GM12878 (cell line): ENCODE measurements at regions not wholly inside any gene's neighbourhood (a gene's known extent, or its start where the extent isn't known, plus 50 kb on each side); places are given as distances from the start of the nearest gene placed in this dataset.

Experiments used
- ATAC-seq: fragments of 200-7000 bp; cut with Tn5 transposase; 3 replicates; pipeline ENCODE4 v1.9.1; 2020; ENCODE audit warnings: mild to moderate bottlenecking, moderate library complexity
- BruUV-seq: library from RNA; stranded (reverse); fragments of 400-500 nt; replicated peaks from 2 replicates; lab custom pipeline; 2021; lab: Mats Ljungman, UMichigan
- CTCF ChIA-PET: fragments of 300-600 bp; sonication (Branson Sonifier 250); formaldehyde crosslinking; extraction: SDS; loops from one replicate; lab custom pipeline; 2021; ENCODE audit warnings: inconsistent platforms; lab: Yijun Ruan, JAX
- POLR2A ChIA-PET: fragments of 350-600 bp; formaldehyde crosslinking; extraction: SDS; loops from one replicate; lab custom pipeline; 2021; ENCODE audit warnings: inconsistent platforms; lab: Charles Lee
- RAD21 ChIA-PET: fragments of 300-600 bp; sonication (Branson Sonifier 250); formaldehyde crosslinking; loops from one replicate; lab custom pipeline; 2023; ENCODE audit warnings: antibody characterized with exemption; ENCODE audit not compliant: unreplicated experiment; lab: Charles Lee
- SMC1A ChIA-PET: fragments of 300-600 bp; sonication (Branson Sonifier 250); formaldehyde crosslinking; loops from one replicate; lab custom pipeline; 2023; ENCODE audit not compliant: unreplicated experiment, uncharacterized antibody; lab: Charles Lee
- DNase-seq: peaks from one replicate; pipeline ENCODE4 v3.0.0-alpha.2; 2011; ENCODE audit warnings: low read depth, low spot score
- FAIRE-seq: peaks from 3 replicates; lab custom pipeline; 2011; peaks lifted over from hg19 to GRCh38; lab: Jason Lieb, UNC
- H2AFZ ChIP-seq: 2 replicates; pipeline ENCODE4 v1.6.0; 2011; ENCODE audit warnings: low read depth, low read length, control low read depth; ENCODE audit not compliant: control insufficient read depth
- H3K27ac ChIP-seq: 2 replicates; pipeline ENCODE4 v1.5.1; 2011; ENCODE audit warnings: control low read depth; ENCODE audit not compliant: control insufficient read depth, insufficient read depth
- H3K27me3 ChIP-seq, 2 experiments: replicated peaks in 1 of 2; 2 replicates each; pipeline versions ENCODE4 v1.6.0 to v1.6.1; 2011; ENCODE audit warnings: low read length in 1 of 2; ENCODE audit not compliant: control insufficient read depth in 2 of 2, insufficient read depth in 2 of 2
- H3K36me3 ChIP-seq, 2 experiments: 2 replicates each; pipeline ENCODE4 v1.5.1; 2011; ENCODE audit warnings: low read length in 1 of 2; ENCODE audit not compliant: control insufficient read depth in 2 of 2, insufficient read depth in 2 of 2
- H3K4me1 ChIP-seq: 2 replicates; pipeline ENCODE4 v1.6.1; 2011; ENCODE audit warnings: mild to moderate bottlenecking, low read length, moderate library complexity, mixed read lengths; ENCODE audit not compliant: control insufficient read depth, insufficient read depth
- H3K4me2 ChIP-seq: 2 replicates; pipeline ENCODE4 v1.6.0; 2011; ENCODE audit warnings: control low read depth; ENCODE audit not compliant: control insufficient read depth, insufficient read depth
- H3K4me3 ChIP-seq: fragments of 200-600 bp; sonication (generic); 2 replicates; pipeline ENCODE4 v1.5.1; 2016
- H3K79me2 ChIP-seq: 2 replicates; pipeline ENCODE4 v1.6.0; 2011; ENCODE audit warnings: low read length; ENCODE audit not compliant: control insufficient read depth, insufficient read depth
- H3K9ac ChIP-seq: 2 replicates; pipeline ENCODE4 v1.8.0; 2011; ENCODE audit warnings: low read length, control low read depth, mixed read lengths; ENCODE audit not compliant: control insufficient read depth, insufficient read depth
- H3K9me3 ChIP-seq: replicated peaks from 3 replicates; pipeline ENCODE4 v1.5.1; 2011; ENCODE audit warnings: mild to moderate bottlenecking, low read length; ENCODE audit not compliant: control insufficient read depth, insufficient read depth
- H4K20me1 ChIP-seq: 2 replicates; pipeline ENCODE4 v1.6.0; 2011; ENCODE audit not compliant: control insufficient read depth, insufficient read depth
- BMI1 ChIP-seq: fragments of 450-650 bp; IDR thresholded peaks from 2 replicates; pipeline ENCODE4 v1.6.1; 2016; ENCODE audit warnings: mild to moderate bottlenecking, moderate library complexity, borderline replicate concordance
- CHD4 ChIP-seq: fragments of 200-600 bp; sonication (generic); IDR thresholded peaks from 2 replicates; pipeline ENCODE4 v1.6.1; 2016; ENCODE audit warnings: mild to moderate bottlenecking
- HSF1 ChIP-seq: fragments of 150-350 bp; IDR thresholded peaks from 2 replicates; pipeline ENCODE4 v1.6.1; 2014; ENCODE audit warnings: mild to moderate bottlenecking, low read depth, low read length
- NBN ChIP-seq: fragments of 450-650 bp; IDR thresholded peaks from 2 replicates; pipeline ENCODE4 v1.6.1; 2016
- POLR2AphosphoS5 ChIP-seq: IDR thresholded peaks from 2 replicates; pipeline ENCODE4 v1.6.1; 2011; ENCODE audit warnings: mild to moderate bottlenecking, low read length, inconsistent platforms
- RAD51 ChIP-seq: fragments of 450-650 bp; IDR thresholded peaks from 2 replicates; pipeline ENCODE4 v1.6.1; 2016; ENCODE audit warnings: moderate library complexity, mild to moderate bottlenecking, inconsistent platforms
- YY1 ChIP-seq: IDR thresholded peaks from 2 replicates; pipeline ENCODE4 v1.6.1; 2011; ENCODE audit warnings: low read depth, mild to moderate bottlenecking, low read length
- ZBTB40 ChIP-seq: fragments of 450-650 bp; IDR thresholded peaks from 2 replicates; pipeline ENCODE4 v1.6.1; 2016; ENCODE audit warnings: mild to moderate bottlenecking, moderate library complexity, borderline replicate concordance
- ZNF217 ChIP-seq: fragments of 450-650 bp; IDR thresholded peaks from 2 replicates; pipeline ENCODE4 v1.6.1; 2017; ENCODE audit warnings: antibody characterized with exemption, mild to moderate bottlenecking
- WGBS: methylation state at CpG from one replicate; pipeline ENCODE4 v1.1.6; 2016; ENCODE audit warnings: low lambda C conversion rate; ENCODE audit not compliant: insufficient replicate concordance, insufficient coverage; ENCODE audit errors: missing lambda C conversion rate; 5-methylcytosine and 5-hydroxymethylcytosine counted together
- in situ Hi-C: fragments of 300-500 bp; cut with MboI; formaldehyde crosslinking; loops from 9 replicates; pipeline ENCODE4 v1.14.3; 2018; ENCODE audit warnings: mixed read lengths
- intact Hi-C: fragments of 100-400 bp; cut with micrococcal nuclease; formaldehyde crosslinking; loops from one replicate; pipeline ENCODE4 v1.14.2; 2022; ENCODE audit not compliant: unreplicated experiment
- TF ChIP-seq, protein P1 (sequence below): fragments of 450-650 bp; IDR thresholded peaks from 2 replicates; pipeline ENCODE4 v1.6.1; 2017; ENCODE audit warnings: mild to moderate bottlenecking, moderate library complexity
- TF ChIP-seq, protein P2 (sequence below): IDR thresholded peaks from 2 replicates; pipeline ENCODE4 v1.6.1; 2011; ENCODE audit warnings: mild to moderate bottlenecking, low read depth, low read length, moderate library complexity; ENCODE audit not compliant: insufficient replicate concordance
- TF ChIP-seq, protein P3 (sequence below): fragments of 450-650 bp; IDR thresholded peaks from 2 replicates; pipeline ENCODE4 v1.6.1; 2017; ENCODE audit warnings: mild to moderate bottlenecking

DNA sequence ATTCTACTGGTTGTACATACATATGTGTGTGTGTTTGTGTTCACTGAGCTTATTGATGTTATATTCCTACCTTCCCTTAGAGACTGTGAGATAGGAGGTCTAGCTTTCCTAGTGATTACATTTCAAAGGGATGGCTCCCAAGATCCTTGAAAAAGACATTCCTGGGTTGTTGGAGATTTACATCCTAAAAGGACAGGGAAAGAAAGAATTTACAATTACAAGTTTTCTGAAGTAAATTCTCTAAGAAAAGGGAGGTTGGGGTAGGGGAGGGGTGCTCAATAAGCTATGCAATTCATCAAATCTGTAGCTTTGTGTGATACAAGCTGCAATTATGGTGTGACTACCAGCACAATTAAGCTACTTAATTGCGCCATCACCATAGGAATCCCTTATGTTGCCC lies 284.3 kb downstream of the NUP35 start:
- H3K27me3 ChIP-seq, result no peaks in the 10 kb centered on the region
- H3K36me3 ChIP-seq, result no peaks in the 10 kb centered on the region
- 0% methylated on average over 1 of the region's 1 CpG for WGBS
- CTCF ChIA-PET, result interaction anchor here (1.4 kb wide), 1 partner anchor 10 kb away, joined by 4 read pairs; no protein-coding TSS in a partner anchor
- no TSS peak for BruUV-seq
- ATAC-seq, result no peak
- intact Hi-C loops, result no loop called here
- in situ Hi-C loops, result no loop called here
- no peak overlapping the region for H3K9ac ChIP-seq
- H3K79me2 ChIP-seq, result no peaks in the 10 kb centered on the region
- POLR2A ChIA-PET, result no interaction called here
- H4K20me1 ChIP-seq, result no peaks in the 10 kb centered on the region
- no peak overlapping the region for H3K4me3 ChIP-seq
- no peaks in the 10 kb centered on the region for H3K4me1 ChIP-seq
- no peaks in the 10 kb centered on the region for H3K9me3 ChIP-seq
- H3K27ac ChIP-seq, result no peak overlapping the region
- SMC1A ChIA-PET, result interaction anchor here (1.0 kb wide), 2 partner anchors 10 to 29 kb away, joined by 3 read pairs; no protein-coding TSS in a partner anchor
- no peak overlapping the region for H2AFZ ChIP-seq
- RAD21 ChIA-PET, result interaction anchor here (0.5 kb wide), 1 partner anchor 231 kb away, joined by 5 read pairs; no protein-coding TSS in a partner anchor
- DNase-seq, result no peak
- no peak overlapping the region for H3K4me2 ChIP-seq
- FAIRE-seq, result no peak
- TF ChIP-seq, protein P1, sequence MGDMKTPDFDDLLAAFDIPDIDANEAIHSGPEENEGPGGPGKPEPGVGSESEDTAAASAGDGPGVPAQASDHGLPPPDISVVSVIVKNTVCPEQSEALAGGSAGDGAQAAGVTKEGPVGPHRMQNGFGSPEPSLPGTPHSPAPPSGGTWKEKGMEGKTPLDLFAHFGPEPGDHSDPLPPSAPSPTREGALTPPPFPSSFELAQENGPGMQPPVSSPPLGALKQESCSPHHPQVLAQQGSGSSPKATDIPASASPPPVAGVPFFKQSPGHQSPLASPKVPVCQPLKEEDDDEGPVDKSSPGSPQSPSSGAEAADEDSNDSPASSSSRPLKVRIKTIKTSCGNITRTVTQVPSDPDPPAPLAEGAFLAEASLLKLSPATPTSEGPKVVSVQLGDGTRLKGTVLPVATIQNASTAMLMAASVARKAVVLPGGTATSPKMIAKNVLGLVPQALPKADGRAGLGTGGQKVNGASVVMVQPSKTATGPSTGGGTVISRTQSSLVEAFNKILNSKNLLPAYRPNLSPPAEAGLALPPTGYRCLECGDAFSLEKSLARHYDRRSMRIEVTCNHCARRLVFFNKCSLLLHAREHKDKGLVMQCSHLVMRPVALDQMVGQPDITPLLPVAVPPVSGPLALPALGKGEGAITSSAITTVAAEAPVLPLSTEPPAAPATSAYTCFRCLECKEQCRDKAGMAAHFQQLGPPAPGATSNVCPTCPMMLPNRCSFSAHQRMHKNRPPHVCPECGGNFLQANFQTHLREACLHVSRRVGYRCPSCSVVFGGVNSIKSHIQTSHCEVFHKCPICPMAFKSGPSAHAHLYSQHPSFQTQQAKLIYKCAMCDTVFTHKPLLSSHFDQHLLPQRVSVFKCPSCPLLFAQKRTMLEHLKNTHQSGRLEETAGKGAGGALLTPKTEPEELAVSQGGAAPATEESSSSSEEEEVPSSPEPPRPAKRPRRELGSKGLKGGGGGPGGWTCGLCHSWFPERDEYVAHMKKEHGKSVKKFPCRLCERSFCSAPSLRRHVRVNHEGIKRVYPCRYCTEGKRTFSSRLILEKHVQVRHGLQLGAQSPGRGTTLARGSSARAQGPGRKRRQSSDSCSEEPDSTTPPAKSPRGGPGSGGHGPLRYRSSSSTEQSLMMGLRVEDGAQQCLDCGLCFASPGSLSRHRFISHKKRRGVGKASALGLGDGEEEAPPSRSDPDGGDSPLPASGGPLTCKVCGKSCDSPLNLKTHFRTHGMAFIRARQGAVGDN, result no peak
- no peak for TF ChIP-seq ZNF217
- no peak for TF ChIP-seq ZBTB40
- TF ChIP-seq YY1, result no peak
- no peak for TF ChIP-seq RAD51
- TF ChIP-seq HSF1, result no peak
- no peak for TF ChIP-seq CHD4
- TF ChIP-seq, protein P2, sequence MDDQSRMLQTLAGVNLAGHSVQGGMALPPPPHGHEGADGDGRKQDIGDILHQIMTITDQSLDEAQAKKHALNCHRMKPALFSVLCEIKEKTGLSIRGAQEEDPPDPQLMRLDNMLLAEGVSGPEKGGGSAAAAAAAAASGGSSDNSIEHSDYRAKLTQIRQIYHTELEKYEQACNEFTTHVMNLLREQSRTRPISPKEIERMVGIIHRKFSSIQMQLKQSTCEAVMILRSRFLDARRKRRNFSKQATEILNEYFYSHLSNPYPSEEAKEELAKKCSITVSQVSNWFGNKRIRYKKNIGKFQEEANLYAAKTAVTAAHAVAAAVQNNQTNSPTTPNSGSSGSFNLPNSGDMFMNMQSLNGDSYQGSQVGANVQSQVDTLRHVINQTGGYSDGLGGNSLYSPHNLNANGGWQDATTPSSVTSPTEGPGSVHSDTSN, result no peak
- no peak for TF ChIP-seq NBN
- TF ChIP-seq POLR2AphosphoS5, result no peak
- TF ChIP-seq, protein P3, sequence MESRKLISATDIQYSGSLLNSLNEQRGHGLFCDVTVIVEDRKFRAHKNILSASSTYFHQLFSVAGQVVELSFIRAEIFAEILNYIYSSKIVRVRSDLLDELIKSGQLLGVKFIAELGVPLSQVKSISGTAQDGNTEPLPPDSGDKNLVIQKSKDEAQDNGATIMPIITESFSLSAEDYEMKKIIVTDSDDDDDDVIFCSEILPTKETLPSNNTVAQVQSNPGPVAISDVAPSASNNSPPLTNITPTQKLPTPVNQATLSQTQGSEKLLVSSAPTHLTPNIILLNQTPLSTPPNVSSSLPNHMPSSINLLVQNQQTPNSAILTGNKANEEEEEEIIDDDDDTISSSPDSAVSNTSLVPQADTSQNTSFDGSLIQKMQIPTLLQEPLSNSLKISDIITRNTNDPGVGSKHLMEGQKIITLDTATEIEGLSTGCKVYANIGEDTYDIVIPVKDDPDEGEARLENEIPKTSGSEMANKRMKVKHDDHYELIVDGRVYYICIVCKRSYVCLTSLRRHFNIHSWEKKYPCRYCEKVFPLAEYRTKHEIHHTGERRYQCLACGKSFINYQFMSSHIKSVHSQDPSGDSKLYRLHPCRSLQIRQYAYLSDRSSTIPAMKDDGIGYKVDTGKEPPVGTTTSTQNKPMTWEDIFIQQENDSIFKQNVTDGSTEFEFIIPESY, result no peak
- TF ChIP-seq BMI1, result no peak
